Liver (tissue), 8 donors: ENCODE measurements at regions not wholly inside any gene's neighbourhood (a gene's known extent, or its start where the extent isn't known, plus 50 kb on each side); places are given as distances from the start of the nearest gene placed in this dataset.

ENCODE experiments used
- DNase-seq: peaks from one replicate; pipeline ENCODE4 v3.0.0-alpha.2; 2017; ENCODE audit warnings: low spot score
- H3K27ac ChIP-seq, 2 donors: one replicate each; pipeline ENCODE4 v1.7.0; 2013; ENCODE audit warnings: inconsistent platforms in 2 of 2, low read length in 2 of 2, control low read depth in 1 of 2, low read depth in 1 of 2, mild to moderate bottlenecking in 1 of 2
- H3K27me3 ChIP-seq, 4 donors: one replicate each; pipeline versions ENCODE4 v1.6.1 to v1.7.0; 2013; ENCODE audit warnings: low read length in 3 of 4, inconsistent platforms in 1 of 4, mild to moderate bottlenecking in 1 of 4, moderate library complexity in 1 of 4; ENCODE audit not compliant: control insufficient read depth in 4 of 4, insufficient read depth in 4 of 4
- H3K36me3 ChIP-seq, 4 donors: one replicate each; pipeline versions ENCODE4 v1.6.1 to v1.7.0; 2013; ENCODE audit warnings: low read length in 3 of 4, mild to moderate bottlenecking in 3 of 4, low read depth in 1 of 4, moderate library complexity in 1 of 4; ENCODE audit not compliant: control insufficient read depth in 4 of 4, insufficient read depth in 3 of 4
- H3K4me1 ChIP-seq, 4 donors: one replicate each; pipeline versions ENCODE4 v1.6.1 to v1.7.0; 2013; ENCODE audit warnings: low read length in 3 of 4, mild to moderate bottlenecking in 3 of 4, moderate library complexity in 1 of 4; ENCODE audit not compliant: control insufficient read depth in 4 of 4, insufficient read depth in 4 of 4
- H3K4me3 ChIP-seq, 3 donors: one replicate each; pipeline versions ENCODE4 v1.6.1 to v1.7.0; 2013; ENCODE audit warnings: low read length in 3 of 3, control low read depth in 1 of 3, low read depth in 1 of 3, mild to moderate bottlenecking in 1 of 3
- H3K9ac ChIP-seq, 2 donors: one replicate each; pipeline ENCODE4 v1.7.0; 2013; ENCODE audit warnings: low read length in 2 of 2, mild to moderate bottlenecking in 2 of 2, moderate library complexity in 2 of 2, control low read depth in 1 of 2, low read depth in 1 of 2
- H3K9me3 ChIP-seq, 4 donors: one replicate each; pipeline versions ENCODE4 v1.6.1 to v1.7.0; 2013; ENCODE audit warnings: low read length in 3 of 4; ENCODE audit not compliant: control insufficient read depth in 4 of 4
- EGR1 ChIP-seq, 2 donors: IDR thresholded peaks; 2 replicates each; pipeline ENCODE4 v1.6.1; 2016 to 2018; ENCODE audit warnings: antibody characterized with exemption in 2 of 2, low read depth in 2 of 2
- GABPA ChIP-seq, 2 donors: IDR thresholded peaks in 1 of 2; conservative IDR thresholded peaks in 1 of 2; 2 replicates each; pipeline ENCODE4 v1.6.1; 2016; ENCODE audit warnings: antibody characterized with exemption in 2 of 2, mild to moderate bottlenecking in 1 of 2, moderate library complexity in 1 of 2
- HNF4A ChIP-seq, 2 donors: conservative IDR thresholded peaks; 2 replicates each; pipeline ENCODE4 v1.6.1; 2016; ENCODE audit warnings: antibody characterized with exemption in 2 of 2, mild to moderate bottlenecking in 2 of 2
- HNF4G ChIP-seq: IDR thresholded peaks from 2 replicates; pipeline ENCODE4 v1.6.1; 2016; ENCODE audit warnings: antibody characterized with exemption
- JUND ChIP-seq, 2 donors: IDR thresholded peaks; 2 replicates each; pipeline ENCODE4 v1.6.1; 2016; ENCODE audit warnings: antibody characterized with exemption in 2 of 2
- NR2F2 ChIP-seq: IDR thresholded peaks from 2 replicates; pipeline ENCODE4 v1.6.1; 2016; ENCODE audit warnings: antibody characterized with exemption
- RAD21 ChIP-seq, 2 donors: IDR thresholded peaks; 2 replicates each; pipeline ENCODE4 v1.6.1; 2016; ENCODE audit warnings: antibody characterized with exemption in 2 of 2, mild to moderate bottlenecking in 2 of 2
- RXRA ChIP-seq, 2 donors: IDR thresholded peaks; 2 replicates each; pipeline ENCODE4 v1.6.1; 2017 to 2018; ENCODE audit warnings: antibody characterized with exemption in 2 of 2, mild to moderate bottlenecking in 1 of 2
- SP1 ChIP-seq: IDR thresholded peaks from 2 replicates; pipeline ENCODE4 v1.6.1; 2018; ENCODE audit warnings: antibody characterized with exemption, mild to moderate bottlenecking
- TAF1 ChIP-seq: conservative IDR thresholded peaks from 2 replicates; pipeline ENCODE4 v1.6.1; 2016; ENCODE audit warnings: antibody characterized with exemption, mild to moderate bottlenecking
- YY1 ChIP-seq: IDR thresholded peaks from 2 replicates; pipeline ENCODE4 v1.6.1; 2016; ENCODE audit warnings: antibody characterized with exemption, mild to moderate bottlenecking
- WGBS: extraction: QIAGEN DNeasy Blood & Tissue Kit; methylation state at CpG from one replicate; pipeline ENCODE4 v1.1.7; 2013; 5-methylcytosine and 5-hydroxymethylcytosine counted together
- TF ChIP-seq, protein P1 (sequence below): IDR thresholded peaks from 2 replicates; pipeline ENCODE4 v1.6.1; 2016; ENCODE audit warnings: antibody characterized with exemption
- TF ChIP-seq, protein P2 (sequence below): fragments of 150-350 bp; IDR thresholded peaks from 2 replicates; pipeline ENCODE4 v1.5.1; 2017; ENCODE audit warnings: improper control_type of control experiment, low read depth, low read length; ENCODE audit not compliant: missing input control
- TF ChIP-seq, protein P3 (sequence below): IDR thresholded peaks from 2 replicates; pipeline ENCODE4 v1.6.1; 2016; ENCODE audit warnings: antibody characterized with exemption, mild to moderate bottlenecking
- TF ChIP-seq, protein P4 (sequence below): IDR thresholded peaks from 2 replicates; pipeline ENCODE4 v1.6.1; 2016; ENCODE audit warnings: antibody characterized with exemption
- donor health status: healthy.
- donor health status: healthy.
- donor health status: healthy.
- donor health status: healthy.
- donor health status: healthy.

DNA sequence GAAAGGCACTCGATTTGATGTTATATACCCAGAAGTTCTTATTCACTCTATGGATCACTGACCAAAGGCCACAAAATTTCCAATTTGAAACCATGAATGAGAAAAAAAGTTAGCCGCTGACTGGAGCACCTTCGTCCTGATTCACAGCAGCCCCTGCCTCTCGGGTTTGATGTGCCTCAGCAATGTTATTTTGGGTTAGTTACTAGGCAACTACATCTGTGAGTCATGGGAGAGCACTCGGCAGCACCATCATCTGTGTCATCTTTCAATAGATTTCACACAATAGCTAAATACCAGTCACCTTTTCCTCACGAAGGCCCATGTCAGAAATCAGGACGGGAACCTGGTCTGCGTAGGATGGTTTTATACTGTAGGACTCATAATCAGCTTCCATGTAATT, 269.2 kb downstream of the ZBBX start:
- H3K27me3 ChIP-seq = no peaks in the 10 kb centered on the region
- TF ChIP-seq, protein P1, sequence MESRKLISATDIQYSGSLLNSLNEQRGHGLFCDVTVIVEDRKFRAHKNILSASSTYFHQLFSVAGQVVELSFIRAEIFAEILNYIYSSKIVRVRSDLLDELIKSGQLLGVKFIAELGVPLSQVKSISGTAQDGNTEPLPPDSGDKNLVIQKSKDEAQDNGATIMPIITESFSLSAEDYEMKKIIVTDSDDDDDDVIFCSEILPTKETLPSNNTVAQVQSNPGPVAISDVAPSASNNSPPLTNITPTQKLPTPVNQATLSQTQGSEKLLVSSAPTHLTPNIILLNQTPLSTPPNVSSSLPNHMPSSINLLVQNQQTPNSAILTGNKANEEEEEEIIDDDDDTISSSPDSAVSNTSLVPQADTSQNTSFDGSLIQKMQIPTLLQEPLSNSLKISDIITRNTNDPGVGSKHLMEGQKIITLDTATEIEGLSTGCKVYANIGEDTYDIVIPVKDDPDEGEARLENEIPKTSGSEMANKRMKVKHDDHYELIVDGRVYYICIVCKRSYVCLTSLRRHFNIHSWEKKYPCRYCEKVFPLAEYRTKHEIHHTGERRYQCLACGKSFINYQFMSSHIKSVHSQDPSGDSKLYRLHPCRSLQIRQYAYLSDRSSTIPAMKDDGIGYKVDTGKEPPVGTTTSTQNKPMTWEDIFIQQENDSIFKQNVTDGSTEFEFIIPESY = no peak
- TF ChIP-seq, protein P2, sequence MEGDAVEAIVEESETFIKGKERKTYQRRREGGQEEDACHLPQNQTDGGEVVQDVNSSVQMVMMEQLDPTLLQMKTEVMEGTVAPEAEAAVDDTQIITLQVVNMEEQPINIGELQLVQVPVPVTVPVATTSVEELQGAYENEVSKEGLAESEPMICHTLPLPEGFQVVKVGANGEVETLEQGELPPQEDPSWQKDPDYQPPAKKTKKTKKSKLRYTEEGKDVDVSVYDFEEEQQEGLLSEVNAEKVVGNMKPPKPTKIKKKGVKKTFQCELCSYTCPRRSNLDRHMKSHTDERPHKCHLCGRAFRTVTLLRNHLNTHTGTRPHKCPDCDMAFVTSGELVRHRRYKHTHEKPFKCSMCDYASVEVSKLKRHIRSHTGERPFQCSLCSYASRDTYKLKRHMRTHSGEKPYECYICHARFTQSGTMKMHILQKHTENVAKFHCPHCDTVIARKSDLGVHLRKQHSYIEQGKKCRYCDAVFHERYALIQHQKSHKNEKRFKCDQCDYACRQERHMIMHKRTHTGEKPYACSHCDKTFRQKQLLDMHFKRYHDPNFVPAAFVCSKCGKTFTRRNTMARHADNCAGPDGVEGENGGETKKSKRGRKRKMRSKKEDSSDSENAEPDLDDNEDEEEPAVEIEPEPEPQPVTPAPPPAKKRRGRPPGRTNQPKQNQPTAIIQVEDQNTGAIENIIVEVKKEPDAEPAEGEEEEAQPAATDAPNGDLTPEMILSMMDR = no peak
- TF ChIP-seq HNF4G (no peak), GABPA (IDR thresholded peaks at IDR 0.05 in 1 of 2, conservative IDR thresholded peaks at IDR 0.05 in 1 of 2) (no peak), RXRA (IDR thresholded peaks at IDR 0.05) (no peak), SP1 (no peak), YY1 (no peak), RAD21 (IDR thresholded peaks at IDR 0.05) (no peak), TAF1 (no peak), EGR1 (IDR thresholded peaks at IDR 0.05; ENCODE audit: low read depth in 2 of 2) (no peak), JUND (IDR thresholded peaks at IDR 0.05) (no peak)
- TF ChIP-seq, protein P3, sequence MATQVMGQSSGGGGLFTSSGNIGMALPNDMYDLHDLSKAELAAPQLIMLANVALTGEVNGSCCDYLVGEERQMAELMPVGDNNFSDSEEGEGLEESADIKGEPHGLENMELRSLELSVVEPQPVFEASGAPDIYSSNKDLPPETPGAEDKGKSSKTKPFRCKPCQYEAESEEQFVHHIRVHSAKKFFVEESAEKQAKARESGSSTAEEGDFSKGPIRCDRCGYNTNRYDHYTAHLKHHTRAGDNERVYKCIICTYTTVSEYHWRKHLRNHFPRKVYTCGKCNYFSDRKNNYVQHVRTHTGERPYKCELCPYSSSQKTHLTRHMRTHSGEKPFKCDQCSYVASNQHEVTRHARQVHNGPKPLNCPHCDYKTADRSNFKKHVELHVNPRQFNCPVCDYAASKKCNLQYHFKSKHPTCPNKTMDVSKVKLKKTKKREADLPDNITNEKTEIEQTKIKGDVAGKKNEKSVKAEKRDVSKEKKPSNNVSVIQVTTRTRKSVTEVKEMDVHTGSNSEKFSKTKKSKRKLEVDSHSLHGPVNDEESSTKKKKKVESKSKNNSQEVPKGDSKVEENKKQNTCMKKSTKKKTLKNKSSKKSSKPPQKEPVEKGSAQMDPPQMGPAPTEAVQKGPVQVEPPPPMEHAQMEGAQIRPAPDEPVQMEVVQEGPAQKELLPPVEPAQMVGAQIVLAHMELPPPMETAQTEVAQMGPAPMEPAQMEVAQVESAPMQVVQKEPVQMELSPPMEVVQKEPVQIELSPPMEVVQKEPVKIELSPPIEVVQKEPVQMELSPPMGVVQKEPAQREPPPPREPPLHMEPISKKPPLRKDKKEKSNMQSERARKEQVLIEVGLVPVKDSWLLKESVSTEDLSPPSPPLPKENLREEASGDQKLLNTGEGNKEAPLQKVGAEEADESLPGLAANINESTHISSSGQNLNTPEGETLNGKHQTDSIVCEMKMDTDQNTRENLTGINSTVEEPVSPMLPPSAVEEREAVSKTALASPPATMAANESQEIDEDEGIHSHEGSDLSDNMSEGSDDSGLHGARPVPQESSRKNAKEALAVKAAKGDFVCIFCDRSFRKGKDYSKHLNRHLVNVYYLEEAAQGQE = no peak
- TF ChIP-seq, protein P4, sequence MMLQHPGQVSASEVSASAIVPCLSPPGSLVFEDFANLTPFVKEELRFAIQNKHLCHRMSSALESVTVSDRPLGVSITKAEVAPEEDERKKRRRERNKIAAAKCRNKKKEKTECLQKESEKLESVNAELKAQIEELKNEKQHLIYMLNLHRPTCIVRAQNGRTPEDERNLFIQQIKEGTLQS = no peak
- no peaks in the 10 kb centered on the region for H3K4me1 ChIP-seq
- no peak for DNase-seq
- H3K36me3 ChIP-seq = no peaks in the 10 kb centered on the region
- H3K27ac ChIP-seq = no peak overlapping the region
- 82% methylated on average over 8 of the region's 8 CpGs for WGBS
- H3K9me3 ChIP-seq = no peaks in the 10 kb centered on the region
- H3K9ac ChIP-seq = no peak overlapping the region
- H3K4me3 ChIP-seq = no peak overlapping the region

DNA sequence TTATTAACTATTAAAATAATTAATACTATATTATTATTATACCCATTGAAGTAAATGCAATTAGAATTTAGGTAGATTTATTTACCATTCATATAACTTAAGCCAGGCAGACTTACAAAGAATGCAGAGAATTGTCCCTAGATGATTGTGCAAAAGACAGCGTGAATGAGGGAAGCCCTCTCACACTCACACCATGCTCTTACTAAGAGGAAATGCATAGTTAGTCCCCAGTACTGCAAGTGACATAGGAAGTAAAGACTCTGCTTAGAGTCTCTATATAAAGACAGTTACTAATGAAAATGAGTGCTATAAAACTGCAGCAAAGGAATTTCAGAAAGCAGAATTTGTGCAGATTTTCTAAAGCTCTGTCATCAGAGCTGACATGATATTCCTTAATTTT, 270.4 kb downstream of the ZBBX start:
- DNase-seq = no peak
- H3K27me3 ChIP-seq = no peaks in the 10 kb centered on the region
- no peaks in the 10 kb centered on the region for H3K36me3 ChIP-seq
- H3K27ac ChIP-seq = no peak overlapping the region
- WGBS = 70% methylated on average over 1 of the region's 1 CpG
- H3K4me1 ChIP-seq = no peaks in the 10 kb centered on the region
- H3K9me3 ChIP-seq = no peaks in the 10 kb centered on the region
- no peak overlapping the region for H3K4me3 ChIP-seq
- TF ChIP-seq HNF4A (conservative IDR thresholded peaks at IDR 0.05) = no peak
- TF ChIP-seq NR2F2 = no peak
- no peak for TF ChIP-seq EGR1 (IDR thresholded peaks at IDR 0.05; ENCODE audit: low read depth in 2 of 2)
- no peak for TF ChIP-seq GABPA (IDR thresholded peaks at IDR 0.05 in 1 of 2, conservative IDR thresholded peaks at IDR 0.05 in 1 of 2)
- no peak for TF ChIP-seq YY1
- no peak overlapping the region for H3K9ac ChIP-seq
